Peyer's patch (tissue), 4 donors: ENCODE measurements at regions not wholly inside any gene's neighbourhood (a gene's known extent, or its start where the extent isn't known, plus 50 kb on each side); places are given as distances from the start of the nearest gene placed in this dataset.

Experiments
- DNase-seq, 3 donors: peaks; one replicate each; pipeline ENCODE4 v3.0.0-alpha.2; 2017 to 2019
- H3K27ac ChIP-seq, 4 donors: fragments of 200-600 bp; sonication (generic); one replicate each; pipeline ENCODE4 v1.5.1; 2016 to 2019
- H3K27me3 ChIP-seq, 2 donors: fragments of 200-600 bp; sonication (generic); one replicate each; pipeline ENCODE4 v1.5.1; 2019
- H3K36me3 ChIP-seq, 3 donors: fragments of 200-600 bp; sonication (generic); one replicate each; pipeline ENCODE4 v1.5.1; 2016 to 2019
- H3K4me1 ChIP-seq, 4 donors: fragments of 200-600 bp; sonication (generic); one replicate each; pipeline ENCODE4 v1.5.1; 2016 to 2019
- H3K4me3 ChIP-seq, 4 donors: fragments of 200-600 bp; sonication (generic); 1 replicate in 3 of 4; 2 replicates in 1 of 4; pipeline ENCODE4 v1.5.1; 2016 to 2019; ENCODE audit warnings: mild to moderate bottlenecking in 1 of 4
- H3K9me3 ChIP-seq, 4 donors: fragments of 200-600 bp; sonication (generic); one replicate each; pipeline ENCODE4 v1.5.1; 2016 to 2019; ENCODE audit warnings: mild to moderate bottlenecking in 1 of 4
- POLR2A ChIP-seq, 2 donors: fragments of 450-650 bp; IDR thresholded peaks; one replicate each; pipeline ENCODE4 v1.5.1; 2017; ENCODE audit warnings: antibody characterized with exemption in 2 of 2, mild to moderate bottlenecking in 2 of 2, moderate library complexity in 2 of 2
- TF ChIP-seq, protein P1 (sequence below), 6 experiments: fragments of 450-650 bp in 4 of 6; fragments of 200-600 bp in 2 of 6; sonication (generic) in 1 of 6; IDR thresholded peaks; one replicate each; pipeline ENCODE4 v1.5.1; 2017 to 2019; ENCODE audit warnings: antibody characterized with exemption in 6 of 6, mild to moderate bottlenecking in 3 of 6, moderate library complexity in 1 of 6

GRCh38 chr6:164812706-164813105, 496.7 kb downstream of the C6orf118 start:
- TF ChIP-seq POLR2A (IDR thresholded peaks at IDR 0.05), result no peak
- TF ChIP-seq, protein P1, sequence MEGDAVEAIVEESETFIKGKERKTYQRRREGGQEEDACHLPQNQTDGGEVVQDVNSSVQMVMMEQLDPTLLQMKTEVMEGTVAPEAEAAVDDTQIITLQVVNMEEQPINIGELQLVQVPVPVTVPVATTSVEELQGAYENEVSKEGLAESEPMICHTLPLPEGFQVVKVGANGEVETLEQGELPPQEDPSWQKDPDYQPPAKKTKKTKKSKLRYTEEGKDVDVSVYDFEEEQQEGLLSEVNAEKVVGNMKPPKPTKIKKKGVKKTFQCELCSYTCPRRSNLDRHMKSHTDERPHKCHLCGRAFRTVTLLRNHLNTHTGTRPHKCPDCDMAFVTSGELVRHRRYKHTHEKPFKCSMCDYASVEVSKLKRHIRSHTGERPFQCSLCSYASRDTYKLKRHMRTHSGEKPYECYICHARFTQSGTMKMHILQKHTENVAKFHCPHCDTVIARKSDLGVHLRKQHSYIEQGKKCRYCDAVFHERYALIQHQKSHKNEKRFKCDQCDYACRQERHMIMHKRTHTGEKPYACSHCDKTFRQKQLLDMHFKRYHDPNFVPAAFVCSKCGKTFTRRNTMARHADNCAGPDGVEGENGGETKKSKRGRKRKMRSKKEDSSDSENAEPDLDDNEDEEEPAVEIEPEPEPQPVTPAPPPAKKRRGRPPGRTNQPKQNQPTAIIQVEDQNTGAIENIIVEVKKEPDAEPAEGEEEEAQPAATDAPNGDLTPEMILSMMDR (IDR thresholded peaks at IDR 0.05), result no peak
- Histone ChIP-seq H3K4me1 (no peaks in the 10 kb centered on the region), H3K27ac (no peak overlapping the region), H3K4me3 (no peak overlapping the region), H3K27me3 (no peaks in the 10 kb centered on the region), H3K36me3 (no peaks in the 10 kb centered on the region), H3K9me3 (no peaks in the 10 kb centered on the region)
- no peak for DNase-seq

DNA sequence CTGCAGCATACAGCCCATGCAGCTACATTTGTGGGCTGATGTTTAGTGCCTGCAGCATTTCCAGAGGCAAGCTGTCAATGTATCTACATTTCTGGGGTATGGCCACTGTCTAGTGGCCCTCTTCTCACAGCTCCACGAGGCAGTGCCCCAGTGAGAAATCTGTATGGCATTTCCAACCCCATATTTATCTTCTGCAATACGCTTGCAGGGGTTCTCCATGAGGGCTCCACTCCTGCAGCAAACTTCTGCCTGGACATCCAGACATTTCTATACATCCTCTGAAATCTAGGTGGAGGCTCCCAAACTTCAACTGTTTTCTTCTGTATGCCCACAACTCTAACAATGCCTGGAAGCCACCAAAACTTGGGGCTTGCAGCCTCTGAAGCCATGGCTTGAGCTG, 502.3 kb downstream of the C6orf118 start:
- TF ChIP-seq, protein P1 (IDR thresholded peaks at IDR 0.05), result no peak
- no peak for TF ChIP-seq POLR2A (IDR thresholded peaks at IDR 0.05)
- no peaks in the 10 kb centered on the region for H3K4me1 ChIP-seq
- no peaks in the 10 kb centered on the region for H3K36me3 ChIP-seq
- H3K9me3 ChIP-seq, result peaks cover 0 to 10% (median 0%) of the 10 kb centered on the region in 4 donors
- no peak overlapping the region for H3K27ac ChIP-seq
- no peak overlapping the region for H3K4me3 ChIP-seq
- DNase-seq, result no peak
- H3K27me3 ChIP-seq, result no peaks in the 10 kb centered on the region

DNA sequence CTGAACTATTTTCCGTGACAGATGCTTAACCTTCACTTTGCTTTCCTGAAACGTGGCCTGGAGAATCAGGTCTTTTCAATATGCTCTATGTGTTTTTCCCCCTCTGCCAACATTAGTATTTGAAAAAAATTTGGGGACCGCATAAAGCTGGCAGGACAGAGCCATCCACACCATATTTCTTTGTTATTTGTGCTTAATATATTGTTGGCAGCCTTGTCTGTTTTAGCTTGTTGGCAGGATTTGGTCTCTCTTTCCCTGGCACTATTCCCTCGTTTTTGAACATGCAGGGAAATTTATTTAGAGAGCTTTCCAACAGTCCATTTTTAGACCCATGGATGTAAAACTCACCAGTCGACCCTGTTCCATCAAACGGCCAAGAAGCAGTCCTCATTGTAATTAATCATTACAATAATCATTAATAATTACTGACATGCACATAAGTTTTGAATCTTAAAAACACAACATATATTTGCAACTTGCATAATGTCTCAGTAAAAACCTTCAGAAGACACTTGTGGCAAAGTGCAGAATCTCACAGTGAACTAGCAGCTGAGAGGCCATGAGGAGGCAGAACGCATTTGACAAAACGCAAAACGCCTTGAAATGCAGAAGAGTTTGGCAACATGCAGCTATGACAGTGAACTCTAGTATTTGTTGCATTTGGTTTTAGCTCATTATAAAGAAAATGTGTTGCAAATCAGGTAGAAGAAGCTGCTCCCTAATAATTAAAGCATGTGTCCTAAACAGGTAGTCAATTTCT, 514.2 kb downstream of the C6orf118 start:
- Histone ChIP-seq H3K27ac (no peak overlapping the region), H3K4me1 (no peaks in the 10 kb centered on the region), H3K36me3 (no peaks in the 10 kb centered on the region), H3K27me3 (no peaks in the 10 kb centered on the region), H3K9me3 (no peaks in the 10 kb centered on the region), H3K4me3 (no peak overlapping the region)
- DNase-seq, result no peak
- no peak for TF ChIP-seq POLR2A (IDR thresholded peaks at IDR 0.05)
- TF ChIP-seq, protein P1 (IDR thresholded peaks at IDR 0.05), result no peak

- no peak for TF ChIP-seq POLR2A (IDR thresholded peaks at IDR 0.05)
- TF ChIP-seq, protein P1 (IDR thresholded peaks at IDR 0.05), result no peak
- Histone ChIP-seq H3K4me1 (no peaks in the 10 kb centered on the region), H3K27ac (no peak overlapping the region), H3K27me3 (no peaks in the 10 kb centered on the region), H3K9me3 (no peaks in the 10 kb centered on the region), H3K4me3 (no peak overlapping the region), H3K36me3 (no peaks in the 10 kb centered on the region)
- DNase-seq, result no peak
These were observed 516.7 kb downstream of the C6orf118 start for GRCh38 chr6:164792666-164793065.

- no peak overlapping the region for H3K4me3 ChIP-seq
- TF ChIP-seq POLR2A (IDR thresholded peaks at IDR 0.05), result no peak
- TF ChIP-seq, protein P1 (IDR thresholded peaks at IDR 0.05), result no peak
- no peaks in the 10 kb centered on the region for H3K9me3 ChIP-seq
- no peak for DNase-seq
- H3K27me3 ChIP-seq, result no peaks in the 10 kb centered on the region
- H3K27ac ChIP-seq, result no peak overlapping the region
- H3K36me3 ChIP-seq, result no peaks in the 10 kb centered on the region
- H3K4me1 ChIP-seq, result no peaks in the 10 kb centered on the region
These were observed 517.9 kb downstream of the C6orf118 start for GRCh38 chr6:164791498-164791897.
